Erythroblast (primary cell): ENCODE measurements at regions not wholly inside any gene's neighbourhood (a gene's known extent, or its start where the extent isn't known, plus 50 kb on each side); places are given as distances from the start of the nearest gene placed in this dataset.
A peak's percentile ranks its signal among the peaks of the same experiment; 100 is the strongest.

Source experiments
- DNase-seq, 2 experiments: peaks; one replicate each; lab custom pipeline; 2025; lab: John Stamatoyannopoulos, UW
- GATA1 ChIP-seq: IDR thresholded peaks from 2 replicates; pipeline ENCODE4 v1.6.1; 2011; ENCODE audit warnings: low read depth, mild to moderate bottlenecking, control low read depth, low read length, moderate library complexity
- POLR2A ChIP-seq: IDR thresholded peaks from 2 replicates; pipeline ENCODE4 v1.6.1; 2011; ENCODE audit warnings: mild to moderate bottlenecking, low read length

DNA sequence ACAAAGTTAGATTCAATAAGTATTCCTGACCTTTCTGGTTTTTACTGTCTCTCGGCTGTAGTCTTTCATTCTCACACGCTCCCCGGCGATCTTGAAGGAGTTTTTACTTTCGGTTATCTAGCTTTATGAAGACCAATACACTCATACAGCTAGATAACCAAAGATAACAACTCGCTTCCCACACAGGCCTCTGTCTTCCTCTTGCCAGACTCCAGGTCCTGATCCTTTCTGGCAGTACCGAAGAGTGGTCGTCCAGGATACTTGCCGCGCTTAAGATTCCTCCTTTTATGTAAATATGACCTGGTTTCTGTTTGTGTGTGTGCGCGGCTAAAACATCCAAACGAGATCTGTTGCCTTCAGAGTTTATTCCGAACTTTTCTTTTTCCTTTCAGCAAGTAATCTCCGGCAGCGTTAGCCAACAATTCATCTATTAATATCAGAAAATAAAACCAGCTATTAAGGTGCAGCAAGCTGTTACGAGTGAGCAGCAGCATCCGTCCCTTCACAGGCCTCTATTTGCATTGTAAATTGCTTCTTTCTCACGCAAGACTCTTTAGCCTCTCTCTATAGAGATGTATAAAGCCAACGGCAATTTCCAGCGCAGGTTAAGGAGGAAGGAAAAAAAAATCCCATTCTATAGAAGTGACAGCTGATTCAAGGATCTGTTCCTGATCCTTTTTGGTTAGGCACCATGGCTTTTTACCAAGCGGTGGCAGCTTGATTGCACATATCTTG is 216.1 kb downstream of the MEF2C start:
- peak; percentile 36 to 38 for DNase-seq
- TF ChIP-seq GATA1 (no peak), POLR2A (no peak)

DNA sequence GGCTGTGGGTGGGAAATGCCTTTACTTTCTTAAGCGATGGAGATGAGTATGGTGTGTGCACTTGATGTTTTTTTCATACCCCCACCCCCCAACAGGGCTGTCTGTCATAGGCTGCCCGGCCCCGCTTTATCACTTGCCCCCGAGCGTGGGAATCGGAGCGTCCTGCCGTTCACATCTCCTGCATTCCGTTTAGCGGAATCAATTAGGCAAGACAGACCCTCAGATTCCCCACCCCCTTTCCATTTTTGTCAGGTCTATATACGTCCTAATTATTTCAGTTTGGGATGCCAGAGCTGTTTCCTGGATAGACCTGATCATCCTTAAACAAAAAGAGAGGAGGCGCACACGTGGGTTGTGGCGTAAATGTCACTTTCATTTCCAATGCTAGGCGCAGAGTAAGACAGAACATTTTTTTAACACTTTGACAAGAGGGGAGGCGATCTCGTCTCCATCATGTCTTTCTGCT is 217.2 kb downstream of the MEF2C start:
- DNase-seq, result no peak
- TF ChIP-seq POLR2A (no peak), GATA1 (no peak)

- DNase-seq, result no peak
- TF ChIP-seq POLR2A (no peak), GATA1 (no peak)
Observed at GRCh38 chr5:88664645-88665044, 218.3 kb downstream of the MEF2C start.

DNA sequence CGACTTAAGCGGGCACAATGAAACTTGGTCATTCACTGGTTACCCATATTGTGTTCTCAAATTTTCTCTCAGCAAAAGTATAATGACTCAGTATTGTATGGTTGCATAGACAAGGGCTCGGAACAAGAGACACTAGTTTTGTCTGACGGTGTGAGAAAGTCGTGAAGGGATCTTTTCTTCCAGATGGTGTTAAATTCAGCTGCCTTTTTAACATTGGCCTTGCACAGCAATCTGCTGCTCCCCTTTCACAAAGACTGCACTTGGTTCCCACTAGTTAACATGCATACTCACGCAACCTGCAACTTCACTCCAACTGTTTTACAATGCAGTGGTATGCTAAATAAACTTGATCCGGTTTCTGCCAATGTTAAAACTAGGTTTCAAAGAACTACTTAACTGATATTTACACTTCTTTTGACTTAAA is 219.2 kb downstream of the MEF2C start:
- no peak for DNase-seq
- TF ChIP-seq POLR2A (no peak), GATA1 (no peak)

DNA sequence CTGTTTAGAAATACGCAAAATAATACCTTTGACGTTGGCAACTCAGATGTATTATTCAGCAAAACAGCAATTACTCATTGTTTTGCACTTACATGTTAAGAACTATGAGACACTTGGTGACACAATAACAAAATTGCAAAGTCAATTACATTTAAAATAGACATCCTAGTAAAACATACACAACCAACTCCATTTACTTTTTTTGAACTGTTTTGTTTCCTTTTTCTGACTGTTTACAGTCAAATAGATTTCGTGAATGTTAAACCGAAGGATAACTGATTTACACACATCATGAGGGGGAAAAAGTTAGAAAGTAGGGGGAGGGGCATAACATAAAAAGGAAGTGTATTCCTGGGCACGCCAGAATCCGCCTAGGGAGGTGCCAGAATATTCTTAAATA is 220.1 kb downstream of the MEF2C start:
- no peak for DNase-seq
- TF ChIP-seq GATA1 (no peak), POLR2A (no peak)

DNA sequence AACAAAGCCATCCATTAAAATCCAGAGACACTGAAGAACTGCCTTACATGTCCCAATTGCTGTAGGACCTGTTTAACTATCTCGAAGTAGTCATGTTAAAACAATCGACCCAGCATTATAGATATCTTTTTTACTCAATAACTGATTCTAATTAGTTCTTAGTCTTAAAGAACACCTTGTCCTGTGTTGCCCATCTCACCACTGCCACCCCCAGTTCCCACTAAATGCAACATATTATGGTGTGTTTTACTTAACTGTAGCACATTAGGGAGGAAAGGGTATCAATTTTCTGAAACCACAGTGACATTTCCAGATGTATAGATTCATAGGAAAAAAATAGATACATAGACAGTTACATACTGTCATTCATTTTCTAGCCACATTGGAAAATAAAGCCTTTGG is 221.2 kb downstream of the MEF2C start:
- DNase-seq, result no peak
- TF ChIP-seq POLR2A (no peak), GATA1 (no peak)

DNA sequence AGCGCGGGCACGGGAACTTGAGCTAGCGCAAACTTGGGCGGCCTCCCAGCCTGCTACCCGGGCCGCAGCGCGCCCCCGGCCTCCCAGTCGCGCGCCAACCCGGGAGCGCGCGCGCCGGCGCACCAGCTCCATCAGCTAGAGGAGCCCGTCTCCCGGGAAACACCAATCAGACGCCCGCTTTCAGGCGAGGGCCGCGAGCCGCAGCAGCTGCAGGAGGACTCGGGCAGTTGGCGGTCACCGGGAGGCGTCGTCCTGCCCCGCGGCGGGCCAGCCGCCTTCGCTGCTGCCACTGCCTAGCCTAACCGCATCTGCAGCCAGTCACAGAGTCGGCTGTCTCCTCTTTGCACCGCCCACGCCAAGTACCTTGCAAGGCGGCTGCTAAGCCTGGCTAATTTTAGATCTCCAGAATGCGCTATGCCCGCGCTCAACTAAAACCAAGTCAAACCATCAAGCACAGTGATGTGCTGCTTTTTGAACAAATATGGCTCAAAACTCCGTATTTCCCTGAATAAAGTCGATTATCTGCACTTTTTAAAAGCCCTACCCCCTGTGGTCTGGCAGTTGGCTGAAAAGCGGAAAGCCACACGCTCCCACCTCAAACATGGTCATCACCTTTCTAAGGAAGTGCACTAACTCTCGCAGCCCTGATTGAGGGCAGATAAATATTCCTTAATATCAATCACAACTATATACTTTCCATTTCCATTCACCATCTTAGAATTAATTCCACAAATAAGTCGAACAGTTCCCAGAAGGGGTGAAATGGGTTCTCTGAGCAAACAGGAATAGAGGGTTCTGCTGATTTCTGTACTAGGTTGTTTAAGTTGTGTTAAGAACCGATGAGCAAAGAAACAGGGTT is 221.8 kb downstream of the MEF2C start:
- TF ChIP-seq GATA1 (no peak), POLR2A (no peak)
- peak; percentile 50 to 61 for DNase-seq

DNA sequence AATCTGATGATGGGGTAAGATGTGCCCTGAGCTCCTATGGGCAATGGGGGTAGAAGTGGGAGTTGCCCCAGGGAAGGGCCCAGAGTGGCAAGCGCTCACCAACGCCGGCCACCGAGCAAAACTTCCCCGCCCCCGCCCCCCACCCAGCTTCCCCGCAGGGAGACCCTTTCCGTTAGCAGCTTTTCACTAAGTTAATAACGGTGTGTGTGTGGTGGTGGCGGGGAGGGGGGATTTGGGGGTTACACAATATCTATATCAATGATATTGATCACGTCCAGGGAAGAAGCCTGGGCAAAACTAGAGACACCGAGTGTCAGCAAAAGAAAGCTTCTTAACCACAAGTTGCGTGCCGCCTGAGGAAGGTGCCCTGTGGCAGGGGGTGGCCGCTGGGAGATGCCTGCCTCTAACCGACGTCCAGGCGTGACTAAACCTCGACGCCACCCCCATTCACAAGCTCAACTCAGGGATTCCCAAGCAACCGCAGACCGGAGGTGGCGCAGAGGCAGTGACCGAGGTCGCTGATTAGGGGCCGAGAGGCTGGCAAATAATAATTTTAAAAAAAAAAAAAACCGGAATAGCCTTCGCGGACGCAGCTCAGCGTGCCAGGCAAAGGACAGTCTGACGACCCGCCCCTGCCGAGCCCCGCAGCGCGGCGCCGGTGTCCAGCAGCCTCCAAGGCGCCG is 222.6 kb downstream of the MEF2C start:
- no peak for TF ChIP-seq GATA1
- no peak for TF ChIP-seq POLR2A
- peak in 1 of 2 experiments; percentile 36 for DNase-seq

- TF ChIP-seq POLR2A (no peak), GATA1 (no peak)
- no peak for DNase-seq
Observed at GRCh38 chr5:88659529-88660263, 223.3 kb downstream of the MEF2C start.

GRCh38 chr5:88658886-88659285 is 224.1 kb downstream of the MEF2C start:
- no peak for DNase-seq

GRCh38 chr5:88657906-88658775 is 224.8 kb downstream of the MEF2C start:
- no peak for DNase-seq
- TF ChIP-seq GATA1 (no peak), POLR2A (no peak)

More at GRCh38 chr5:88658886-88659285, 224.1 kb downstream of the MEF2C start:
- TF ChIP-seq POLR2A (no peak), GATA1 (no peak)

DNA sequence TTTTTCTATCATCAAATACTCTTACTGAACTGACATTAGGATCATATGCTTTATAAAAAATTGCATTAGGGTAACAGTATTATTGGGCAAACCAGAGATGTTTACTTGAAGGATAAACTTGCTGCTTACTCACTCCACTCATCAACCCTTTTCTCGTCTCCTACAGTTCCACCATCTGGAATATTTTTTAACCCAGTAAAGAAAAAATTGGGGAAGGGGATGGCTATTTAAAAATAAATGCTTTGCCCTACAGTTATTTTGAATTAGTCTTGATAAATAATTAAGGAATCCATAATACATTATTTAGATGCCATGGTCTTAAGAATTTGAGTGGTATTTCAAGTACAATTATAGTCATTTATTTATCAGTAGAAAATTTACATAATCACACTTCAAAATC is 225.8 kb downstream of the MEF2C start:
- TF ChIP-seq GATA1, result no peak
- no peak for TF ChIP-seq POLR2A
- DNase-seq, result no peak
